ENCODE measurements at regions not wholly inside any gene's neighbourhood (a gene's known extent, or its start where the extent isn't known, plus 50 kb on each side); places are given as distances from the start of the nearest gene placed in this dataset.

DNA sequence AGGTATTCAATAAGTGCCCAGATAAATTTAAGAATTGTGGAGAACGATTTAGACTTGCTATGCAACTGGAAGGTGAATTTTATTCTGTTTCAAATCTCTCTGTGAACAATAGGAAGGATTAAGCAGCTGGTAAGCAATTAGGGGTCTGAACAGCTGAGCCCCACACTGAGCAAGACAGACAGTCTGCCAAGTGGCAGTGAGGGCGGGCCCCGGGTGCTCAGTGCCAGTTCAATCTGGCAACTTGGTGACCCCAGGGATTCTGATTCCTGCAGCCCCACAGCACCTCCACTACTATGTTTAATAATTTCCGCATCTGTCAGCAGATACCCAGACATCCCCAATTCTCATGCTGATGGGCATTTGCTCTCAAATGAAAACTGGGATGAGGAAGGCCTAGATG is 317.3 kb downstream of the PPP1R2C start:
- Histone ChIP-seq H3K79me2 (ENCODE audit: control insufficient read depth, insufficient read depth, low read length, unreplicated experiment) (no peaks in the 10 kb centered on the region), H3K4me3 (ENCODE audit: low read depth, low read length) (no peak overlapping the region), H3K36me3 (ENCODE audit: insufficient read depth, low read length) (no peaks in the 10 kb centered on the region), H3K27ac (ENCODE audit: low read depth, low read length) (no peak overlapping the region), H3K27me3 (ENCODE audit: insufficient read depth, low read length) (no peaks in the 10 kb centered on the region), H3K4me1 (ENCODE audit: control insufficient read depth, insufficient read depth, low read length, unreplicated experiment) (no peaks in the 10 kb centered on the region), H2AFZ (ENCODE audit: low read length, unreplicated experiment) (no peak overlapping the region)

GRCh38 chrX:42459735-42460134 is 318.2 kb downstream of the PPP1R2C start:
- Histone ChIP-seq H3K36me3 (ENCODE audit: insufficient read depth, low read length) (no peaks in the 10 kb centered on the region), H3K79me2 (ENCODE audit: control insufficient read depth, insufficient read depth, low read length, unreplicated experiment) (no peaks in the 10 kb centered on the region), H3K27ac (ENCODE audit: low read depth, low read length) (no peak overlapping the region), H3K27me3 (ENCODE audit: insufficient read depth, low read length) (no peaks in the 10 kb centered on the region), H2AFZ (ENCODE audit: low read length, unreplicated experiment) (no peak overlapping the region), H3K4me1 (ENCODE audit: control insufficient read depth, insufficient read depth, low read length, unreplicated experiment) (no peaks in the 10 kb centered on the region), H3K4me3 (ENCODE audit: low read depth, low read length) (no peak overlapping the region)

GRCh38 chrX:42456176-42456700 is 321.7 kb downstream of the PPP1R2C start:
- H3K27ac ChIP-seq (ENCODE audit: low read depth, low read length), result no peak overlapping the region
- H3K4me3 ChIP-seq (ENCODE audit: low read depth, low read length), result no peak overlapping the region
- H2AFZ ChIP-seq (ENCODE audit: low read length, unreplicated experiment), result no peak overlapping the region
- no peaks in the 10 kb centered on the region for H3K36me3 ChIP-seq (ENCODE audit: insufficient read depth, low read length)
- H3K27me3 ChIP-seq (ENCODE audit: insufficient read depth, low read length), result no peaks in the 10 kb centered on the region
- no peaks in the 10 kb centered on the region for H3K4me1 ChIP-seq (ENCODE audit: control insufficient read depth, insufficient read depth, low read length, unreplicated experiment)
- H3K79me2 ChIP-seq (ENCODE audit: control insufficient read depth, insufficient read depth, low read length, unreplicated experiment), result no peaks in the 10 kb centered on the region

DNA sequence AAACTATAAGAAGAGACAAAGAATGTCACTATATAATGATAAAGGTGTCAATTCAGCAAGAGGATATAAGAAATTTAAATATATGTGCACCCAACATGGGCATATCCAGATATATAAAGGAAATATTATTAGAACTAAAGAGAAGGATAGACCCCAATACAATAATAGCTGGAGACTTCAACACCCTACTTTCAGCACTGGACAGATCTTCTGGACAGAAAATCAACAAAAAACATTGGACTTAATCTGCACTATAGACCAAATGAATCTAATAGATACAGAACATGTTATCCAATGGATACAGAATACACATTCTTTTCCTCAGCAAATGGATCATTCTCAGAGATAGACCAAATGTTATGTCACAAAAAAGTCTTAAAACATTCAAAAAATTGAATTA is 327.7 kb downstream of the PPP1R2C start:
- Histone ChIP-seq H3K27me3 (ENCODE audit: insufficient read depth, low read length) (no peaks in the 10 kb centered on the region), H3K4me1 (ENCODE audit: control insufficient read depth, insufficient read depth, low read length, unreplicated experiment) (no peaks in the 10 kb centered on the region), H3K27ac (ENCODE audit: low read depth, low read length) (no peak overlapping the region), H3K36me3 (ENCODE audit: insufficient read depth, low read length) (no peaks in the 10 kb centered on the region), H3K4me3 (ENCODE audit: low read depth, low read length) (no peak overlapping the region), H2AFZ (ENCODE audit: low read length, unreplicated experiment) (no peak overlapping the region), H3K79me2 (ENCODE audit: control insufficient read depth, insufficient read depth, low read length, unreplicated experiment) (no peaks in the 10 kb centered on the region)

DNA sequence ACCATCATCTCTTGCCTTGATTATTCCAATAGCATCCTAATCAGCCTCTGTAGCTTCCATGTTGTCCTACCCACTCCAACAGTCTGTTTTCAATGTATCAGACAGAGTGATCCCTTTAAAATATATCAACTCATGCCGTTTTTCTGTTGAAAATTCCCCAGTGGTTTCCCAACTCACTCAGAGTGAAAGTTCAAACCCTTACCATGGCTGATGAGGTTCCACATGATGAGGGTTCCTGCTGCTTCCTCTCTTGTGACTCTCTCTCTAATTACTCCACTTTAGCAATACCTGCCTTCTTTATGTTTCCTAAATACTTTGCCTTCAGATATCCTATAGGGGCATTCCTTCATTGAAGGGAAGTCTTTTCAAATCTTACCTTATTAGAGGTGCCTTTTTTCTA is 334.7 kb downstream of the PPP1R2C start:
- Histone ChIP-seq H3K79me2 (ENCODE audit: control insufficient read depth, insufficient read depth, low read length, unreplicated experiment) (no peaks in the 10 kb centered on the region), H3K4me1 (ENCODE audit: control insufficient read depth, insufficient read depth, low read length, unreplicated experiment) (no peaks in the 10 kb centered on the region), H3K36me3 (ENCODE audit: insufficient read depth, low read length) (no peaks in the 10 kb centered on the region), H3K27me3 (ENCODE audit: insufficient read depth, low read length) (no peaks in the 10 kb centered on the region), H2AFZ (ENCODE audit: low read length, unreplicated experiment) (no peak overlapping the region), H3K4me3 (ENCODE audit: low read depth, low read length) (no peak overlapping the region), H3K27ac (ENCODE audit: low read depth, low read length) (no peak overlapping the region)

- Histone ChIP-seq H3K27ac (ENCODE audit: low read depth, low read length) (no peak overlapping the region), H2AFZ (ENCODE audit: low read length, unreplicated experiment) (no peak overlapping the region), H3K79me2 (ENCODE audit: control insufficient read depth, insufficient read depth, low read length, unreplicated experiment) (no peaks in the 10 kb centered on the region), H3K27me3 (ENCODE audit: insufficient read depth, low read length) (no peaks in the 10 kb centered on the region), H3K4me3 (ENCODE audit: low read depth, low read length) (no peak overlapping the region), H3K4me1 (ENCODE audit: control insufficient read depth, insufficient read depth, low read length, unreplicated experiment) (no peaks in the 10 kb centered on the region), H3K36me3 (ENCODE audit: insufficient read depth, low read length) (no peaks in the 10 kb centered on the region)
These were observed 335.2 kb downstream of the PPP1R2C start for GRCh38 chrX:42442745-42443144.

DNA sequence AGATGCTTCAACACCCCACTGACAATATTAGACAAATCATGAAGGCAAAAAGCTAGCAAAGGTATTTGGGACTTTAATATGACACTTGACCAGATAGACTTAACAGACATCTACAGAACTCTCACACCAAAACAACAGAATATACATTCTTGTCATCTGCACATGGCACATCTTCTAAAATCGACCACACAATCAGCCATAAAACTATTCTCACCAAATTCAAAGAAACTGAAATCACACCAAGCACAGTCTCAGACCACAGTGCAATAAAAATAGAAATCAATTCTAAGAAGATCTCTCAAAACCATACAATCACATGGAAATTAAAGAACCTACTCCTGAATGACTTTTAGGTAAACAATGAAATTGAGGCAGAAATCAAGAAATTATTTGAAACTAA is 340.8 kb downstream of the PPP1R2C start:
- Histone ChIP-seq H3K79me2 (ENCODE audit: control insufficient read depth, insufficient read depth, low read length, unreplicated experiment) (no peaks in the 10 kb centered on the region), H3K4me3 (ENCODE audit: low read depth, low read length) (no peak overlapping the region), H3K36me3 (ENCODE audit: insufficient read depth, low read length) (no peaks in the 10 kb centered on the region), H3K4me1 (ENCODE audit: control insufficient read depth, insufficient read depth, low read length, unreplicated experiment) (no peaks in the 10 kb centered on the region), H3K27ac (ENCODE audit: low read depth, low read length) (no peak overlapping the region), H3K27me3 (ENCODE audit: insufficient read depth, low read length) (no peaks in the 10 kb centered on the region), H2AFZ (ENCODE audit: low read length, unreplicated experiment) (no peak overlapping the region)

GRCh38 chrX:42434458-42435166 is 343.4 kb downstream of the PPP1R2C start:
- H2AFZ ChIP-seq (ENCODE audit: low read length, unreplicated experiment), result no peak overlapping the region
- H3K27ac ChIP-seq (ENCODE audit: low read depth, low read length), result no peak overlapping the region
- H3K4me1 ChIP-seq (ENCODE audit: control insufficient read depth, insufficient read depth, low read length, unreplicated experiment), result no peaks in the 10 kb centered on the region
- no peaks in the 10 kb centered on the region for H3K79me2 ChIP-seq (ENCODE audit: control insufficient read depth, insufficient read depth, low read length, unreplicated experiment)
- H3K36me3 ChIP-seq (ENCODE audit: insufficient read depth, low read length), result no peaks in the 10 kb centered on the region
- no peaks in the 10 kb centered on the region for H3K27me3 ChIP-seq (ENCODE audit: insufficient read depth, low read length)
- H3K4me3 ChIP-seq (ENCODE audit: low read depth, low read length), result no peak overlapping the region

GRCh38 chrX:42432552-42432951 is 345.4 kb downstream of the PPP1R2C start:
- H3K36me3 ChIP-seq (ENCODE audit: insufficient read depth, low read length), result no peaks in the 10 kb centered on the region
- no peak overlapping the region for H2AFZ ChIP-seq (ENCODE audit: low read length, unreplicated experiment)
- H3K4me3 ChIP-seq (ENCODE audit: low read depth, low read length), result no peak overlapping the region
- no peaks in the 10 kb centered on the region for H3K27me3 ChIP-seq (ENCODE audit: insufficient read depth, low read length)
- H3K79me2 ChIP-seq (ENCODE audit: control insufficient read depth, insufficient read depth, low read length, unreplicated experiment), result no peaks in the 10 kb centered on the region
- H3K27ac ChIP-seq (ENCODE audit: low read depth, low read length), result no peak overlapping the region
- no peaks in the 10 kb centered on the region for H3K4me1 ChIP-seq (ENCODE audit: control insufficient read depth, insufficient read depth, low read length, unreplicated experiment)

- no peak overlapping the region for H3K27ac ChIP-seq (ENCODE audit: low read depth, low read length)
- H3K27me3 ChIP-seq (ENCODE audit: insufficient read depth, low read length), result no peaks in the 10 kb centered on the region
- no peaks in the 10 kb centered on the region for H3K79me2 ChIP-seq (ENCODE audit: control insufficient read depth, insufficient read depth, low read length, unreplicated experiment)
- H3K4me1 ChIP-seq (ENCODE audit: control insufficient read depth, insufficient read depth, low read length, unreplicated experiment), result no peaks in the 10 kb centered on the region
- H2AFZ ChIP-seq (ENCODE audit: low read length, unreplicated experiment), result no peak overlapping the region
- no peaks in the 10 kb centered on the region for H3K36me3 ChIP-seq (ENCODE audit: insufficient read depth, low read length)
- H3K4me3 ChIP-seq (ENCODE audit: low read depth, low read length), result no peak overlapping the region
These were observed 355.0 kb downstream of the PPP1R2C start for GRCh38 chrX:42422961-42423360.

GRCh38 chrX:42420426-42420825 is 357.5 kb downstream of the PPP1R2C start:
- H2AFZ ChIP-seq (ENCODE audit: low read length, unreplicated experiment), result no peak overlapping the region
- H3K36me3 ChIP-seq (ENCODE audit: insufficient read depth, low read length), result no peaks in the 10 kb centered on the region
- H3K27me3 ChIP-seq (ENCODE audit: insufficient read depth, low read length), result no peaks in the 10 kb centered on the region
- H3K27ac ChIP-seq (ENCODE audit: low read depth, low read length), result no peak overlapping the region
- H3K79me2 ChIP-seq (ENCODE audit: control insufficient read depth, insufficient read depth, low read length, unreplicated experiment), result no peaks in the 10 kb centered on the region
- H3K4me3 ChIP-seq (ENCODE audit: low read depth, low read length), result no peak overlapping the region
- no peaks in the 10 kb centered on the region for H3K4me1 ChIP-seq (ENCODE audit: control insufficient read depth, insufficient read depth, low read length, unreplicated experiment)
